Fibroblast of peridontal ligament (primary cell): ENCODE measurements at regions not wholly inside any gene's neighbourhood (a gene's known extent, or its start where the extent isn't known, plus 50 kb on each side); places are given as distances from the start of the nearest gene placed in this dataset.

Experiments used
- DNase-seq: peaks from one replicate; pipeline ENCODE4 v3.0.0-alpha.2; 2010; ENCODE audit errors: extremely low read depth

DNA sequence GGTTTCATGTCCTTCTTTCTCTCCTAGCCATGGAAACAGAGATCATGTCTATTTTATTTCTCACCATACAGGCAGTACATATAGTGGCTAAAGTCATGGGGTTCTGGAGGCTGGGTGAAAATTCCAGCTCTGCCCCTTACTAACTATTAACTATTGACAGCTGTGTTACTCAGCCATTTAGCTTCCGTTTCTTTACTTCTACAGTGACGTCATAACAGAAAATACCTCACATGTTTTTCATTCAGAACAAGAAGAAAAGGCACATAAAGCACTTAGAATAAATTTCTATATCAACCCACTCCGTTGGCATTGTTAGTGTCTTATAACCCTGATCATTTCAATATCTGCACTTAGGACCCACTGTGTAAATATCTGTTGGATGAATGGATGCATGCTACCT, 1506.9 kb upstream of the TMEM132C start:
- DNase-seq: no peak

DNA sequence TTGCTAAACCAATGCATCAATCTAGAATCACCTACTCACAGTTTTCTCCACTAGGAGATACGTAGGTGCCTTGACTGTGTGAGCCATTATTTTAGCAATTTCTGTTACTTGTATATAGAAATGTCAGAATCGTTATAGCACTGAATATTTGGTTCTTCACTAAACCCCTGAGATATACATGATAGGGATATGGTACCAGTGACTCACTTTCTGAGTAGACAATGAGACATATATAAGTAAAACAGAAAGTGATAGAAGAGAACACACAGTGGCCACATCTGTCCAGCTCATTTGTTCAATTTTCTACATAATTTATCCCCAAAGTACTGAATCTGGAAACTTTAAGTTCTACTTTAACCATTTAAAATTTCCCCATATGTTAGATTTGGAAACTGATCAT, 1505.5 kb upstream of the TMEM132C start:
- no peak for DNase-seq

DNA sequence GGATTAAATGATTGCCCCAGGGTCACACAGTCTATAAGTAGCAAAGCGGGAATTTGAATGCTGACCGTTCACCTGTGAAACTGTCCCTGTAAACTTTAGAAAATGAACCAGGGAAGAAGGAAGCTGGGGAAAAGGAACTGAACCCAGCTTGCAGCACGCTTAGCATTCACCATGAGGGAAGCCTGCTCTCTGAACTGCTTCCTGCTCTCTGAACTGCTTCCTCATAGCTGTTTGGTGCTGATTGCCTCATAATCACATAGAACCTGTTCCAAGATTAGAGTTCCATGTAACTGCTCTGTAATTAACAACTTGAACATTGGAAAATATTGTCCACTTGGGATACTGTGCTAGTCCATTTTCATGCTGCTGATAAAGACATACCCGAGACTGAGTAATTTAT, 1504.8 kb upstream of the TMEM132C start:
- DNase-seq: no peak

DNA sequence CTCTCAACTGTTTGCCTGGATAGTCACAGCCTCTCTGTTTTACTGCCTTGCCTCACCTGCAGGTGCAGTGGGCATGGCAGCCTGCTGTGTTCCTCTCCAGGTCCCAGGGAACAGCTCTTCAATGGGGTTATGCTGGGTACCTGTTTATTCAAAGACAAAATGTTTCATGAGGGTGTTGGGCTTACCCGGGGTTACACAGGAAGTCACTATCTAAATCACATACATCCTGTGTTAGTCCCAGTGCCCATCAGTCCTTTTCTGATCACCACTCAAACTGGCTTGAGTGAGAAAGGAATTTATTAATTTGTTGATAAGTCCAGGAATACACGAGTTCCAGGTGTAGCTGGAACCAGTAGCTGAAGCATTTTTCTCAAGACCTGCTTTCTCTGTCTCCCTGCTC, 1503.6 kb upstream of the TMEM132C start:
- no peak for DNase-seq

DNA sequence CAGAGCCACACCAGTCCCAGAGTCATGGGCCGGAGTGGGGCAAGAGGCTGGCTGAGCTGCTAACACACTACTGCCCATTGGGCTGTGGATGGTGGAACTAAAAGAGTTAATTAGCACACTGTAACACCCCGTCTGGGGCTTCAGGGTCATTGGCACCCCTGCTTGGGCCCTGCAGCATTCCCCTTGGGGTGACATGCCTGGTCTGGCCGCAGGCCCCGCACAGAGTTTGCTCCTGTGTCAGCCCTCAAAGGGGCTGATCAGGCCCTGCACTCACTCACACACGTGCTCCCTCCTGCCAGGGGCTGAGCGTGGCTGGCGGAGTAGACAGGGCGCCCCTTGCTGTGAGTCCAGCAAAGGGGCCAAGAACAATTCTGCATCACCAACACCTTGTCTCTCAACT, 1499.6 kb upstream of the TMEM132C start:
- DNase-seq: no peak

DNA sequence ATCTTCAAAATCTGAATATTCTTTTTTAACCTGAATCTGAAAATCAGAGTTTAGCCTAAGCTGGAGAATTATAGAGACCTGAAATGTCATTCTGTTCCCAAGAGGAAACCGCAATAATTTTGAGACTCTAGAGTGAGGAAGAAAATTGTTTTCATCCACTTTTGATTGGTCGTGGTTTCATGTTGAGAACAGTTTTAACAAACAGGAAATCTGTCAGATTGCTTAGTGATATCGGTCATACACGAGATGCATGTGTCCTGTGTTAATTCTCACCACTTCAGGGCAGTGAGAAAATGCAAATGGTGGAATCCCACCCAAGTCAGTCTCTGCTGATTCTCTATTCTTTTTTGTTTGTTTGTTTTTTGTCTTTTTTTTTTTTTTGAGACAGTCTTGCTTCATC, 1498.5 kb upstream of the TMEM132C start:
- DNase-seq: no peak

DNA sequence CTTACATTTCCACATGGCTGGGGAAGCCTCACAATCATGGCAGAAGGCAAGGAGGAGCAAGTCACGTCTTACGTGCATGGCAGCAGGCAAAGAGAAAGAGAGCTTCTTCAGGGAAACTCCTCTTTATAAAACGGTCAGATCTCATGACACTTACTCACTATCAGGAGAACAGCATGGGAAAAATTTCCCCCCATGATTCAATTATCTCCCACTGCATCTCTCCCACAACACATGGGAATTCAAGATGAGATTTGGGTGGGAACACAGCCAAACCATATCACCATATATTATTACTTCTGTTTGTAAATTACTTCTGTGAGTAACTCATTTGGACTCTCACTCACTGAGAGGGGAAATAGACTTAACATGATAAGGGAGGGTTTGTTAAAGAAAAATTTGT, 1496.8 kb upstream of the TMEM132C start:
- DNase-seq: no peak

DNA sequence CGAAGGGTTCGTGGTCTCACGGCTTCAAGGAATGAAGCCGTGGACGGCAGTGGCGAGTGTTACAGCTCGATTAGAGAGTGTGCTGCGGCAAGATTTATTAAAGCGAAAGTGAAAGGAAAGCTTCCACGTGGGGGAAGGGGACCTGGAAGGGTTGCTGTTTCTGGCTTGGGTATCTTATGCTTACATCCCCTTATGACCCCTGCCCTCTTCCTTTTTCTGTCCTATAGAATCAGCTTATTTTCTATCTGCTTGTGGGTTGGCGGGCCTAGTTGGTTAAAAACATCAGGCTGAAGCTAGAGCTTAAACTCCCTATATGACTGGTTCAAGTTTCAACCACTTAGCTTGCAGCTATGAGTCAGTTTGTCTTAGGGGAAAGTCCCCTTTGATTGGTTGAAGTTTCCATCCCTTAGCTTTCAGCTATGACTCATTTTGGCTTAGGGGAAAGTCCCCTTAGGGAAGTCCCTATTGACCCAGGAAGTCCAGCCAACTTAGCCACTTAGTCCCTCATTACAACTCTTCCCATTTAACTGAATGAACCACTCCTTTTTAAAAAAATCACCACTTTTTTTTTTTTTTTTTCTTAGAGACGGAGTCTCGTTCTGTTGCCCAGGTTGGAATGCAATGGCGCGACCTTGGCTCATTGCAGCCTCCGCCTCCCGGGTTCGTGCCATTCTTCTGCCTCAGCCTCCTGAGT, 1494.7 kb upstream of the TMEM132C start:
- peak; percentile 76 for DNase-seq

DNA sequence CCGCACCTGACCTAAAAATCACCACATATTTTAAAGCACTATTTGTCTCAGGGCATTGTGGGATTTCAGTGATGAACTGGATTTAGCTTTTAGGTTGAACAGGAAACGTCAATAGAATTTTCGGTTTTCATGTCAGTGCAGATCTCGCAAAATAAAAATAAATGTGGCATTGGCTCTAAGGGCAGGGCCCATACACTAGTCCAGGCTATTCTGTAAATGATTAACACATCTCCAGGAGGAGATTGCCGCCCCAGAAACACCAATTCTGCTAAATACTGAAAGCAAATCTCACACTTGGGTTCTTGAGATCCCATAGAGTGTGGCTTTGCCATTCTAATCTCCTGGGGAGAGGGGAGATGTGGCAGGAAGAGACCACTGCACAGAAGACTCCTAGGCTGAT, 1494.0 kb upstream of the TMEM132C start:
- no peak for DNase-seq

DNA sequence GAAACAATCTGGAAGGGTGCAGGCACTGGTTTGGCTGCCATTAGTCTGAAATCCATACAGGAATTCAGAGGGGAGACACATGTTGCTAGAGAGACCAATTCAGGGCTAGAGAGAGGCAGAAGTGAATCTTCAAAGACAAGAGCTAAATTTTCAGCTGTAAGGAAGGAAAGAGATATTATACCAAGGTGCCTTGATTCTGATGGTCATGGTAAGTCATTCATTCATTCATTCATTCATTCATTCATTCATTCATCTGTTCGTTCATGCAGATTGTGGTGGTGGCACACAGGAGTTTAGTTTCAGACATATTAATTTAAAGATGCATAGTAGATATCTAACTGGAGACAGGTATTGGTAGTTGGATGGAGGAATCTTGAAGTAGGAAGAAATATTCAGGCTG, 1493.5 kb upstream of the TMEM132C start:
- no peak for DNase-seq

DNA sequence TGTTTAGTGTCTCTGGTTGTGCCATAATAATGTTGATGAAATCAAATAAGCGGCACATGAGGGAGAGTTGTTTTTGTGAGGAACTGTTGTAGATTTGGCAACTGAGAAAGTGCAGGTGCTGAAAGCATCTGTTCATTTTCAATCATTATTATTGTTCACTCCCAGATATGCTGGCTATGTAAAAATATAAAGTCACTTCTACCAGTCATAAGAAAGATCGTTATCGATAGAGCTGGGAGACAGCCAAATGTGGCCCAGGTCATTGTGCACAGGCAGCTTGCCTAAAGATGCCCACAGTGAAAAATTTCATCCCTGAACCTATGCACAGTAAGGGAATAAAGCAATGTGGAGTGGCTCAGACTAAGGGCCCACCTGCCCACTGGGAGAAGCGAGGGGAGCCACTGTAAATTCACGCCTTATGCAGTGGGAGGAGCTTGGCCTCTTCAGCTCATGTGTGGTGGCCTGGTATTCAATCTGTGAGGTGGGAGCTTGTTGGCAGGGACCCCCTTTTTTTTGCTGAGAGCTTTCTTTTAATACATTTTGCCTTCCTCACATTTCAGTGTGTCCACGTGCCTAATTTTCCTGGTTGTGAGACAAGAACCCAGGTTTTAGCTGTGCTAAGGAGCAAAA, 1490.8 kb upstream of the TMEM132C start:
- no peak for DNase-seq

DNA sequence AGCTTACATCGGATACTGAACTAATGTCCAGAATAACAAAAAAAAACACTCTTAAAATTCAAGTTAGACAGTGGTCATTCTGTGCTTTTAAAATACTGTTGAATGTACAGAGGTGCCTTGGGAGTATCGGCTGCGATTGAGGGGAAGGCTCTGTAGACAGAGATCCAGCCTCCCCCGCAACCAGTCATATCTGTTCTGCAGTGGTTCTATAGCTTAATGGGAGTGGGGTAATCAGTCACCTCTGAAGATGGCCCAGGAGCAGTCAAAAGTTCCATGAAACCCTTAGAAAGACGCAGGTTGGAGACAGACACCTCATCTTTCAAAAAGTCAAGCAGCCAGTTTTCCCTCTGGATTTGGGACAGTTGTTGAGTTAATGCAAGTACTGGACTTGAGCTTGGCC, 1486.6 kb upstream of the TMEM132C start:
- DNase-seq: no peak

DNA sequence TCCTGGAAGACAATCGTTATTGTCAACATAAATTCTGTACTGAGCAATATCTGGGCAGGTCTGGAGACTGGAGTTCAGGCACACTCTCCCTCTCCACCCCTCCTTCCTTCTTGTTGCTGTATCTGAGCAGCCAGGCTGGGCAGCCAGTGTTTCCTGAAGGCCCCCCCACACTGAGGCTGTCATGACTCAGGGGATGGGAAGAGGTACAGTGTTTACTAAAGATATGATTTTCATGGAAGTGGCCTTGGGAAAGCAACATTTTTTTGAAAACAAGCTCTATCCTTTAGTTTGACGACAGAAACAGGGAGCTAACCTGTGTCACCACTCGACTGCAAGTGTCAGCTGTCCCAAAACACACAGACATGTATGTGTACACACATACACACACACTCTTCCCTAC, 1485.4 kb upstream of the TMEM132C start:
- no peak for DNase-seq

DNA sequence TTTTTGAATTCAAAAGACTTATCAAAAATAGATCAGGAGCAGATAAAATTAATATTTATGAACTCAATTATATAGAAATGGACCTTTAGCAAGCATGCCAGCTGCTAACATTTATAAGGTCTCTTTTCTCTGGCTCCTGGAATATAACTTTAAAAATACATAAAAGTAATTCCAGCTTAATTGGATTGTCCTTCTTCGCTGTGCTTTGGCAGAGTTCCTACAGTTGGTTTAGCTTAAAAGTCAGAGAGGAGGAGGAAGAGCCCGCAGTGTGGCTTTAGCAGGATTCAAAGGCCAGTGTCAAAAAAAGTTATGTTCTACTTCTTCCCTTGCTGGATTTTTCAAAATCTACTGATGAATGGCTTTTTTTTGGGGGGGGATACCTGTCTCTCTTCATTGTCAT, 1484.9 kb upstream of the TMEM132C start:
- no peak for DNase-seq

DNA sequence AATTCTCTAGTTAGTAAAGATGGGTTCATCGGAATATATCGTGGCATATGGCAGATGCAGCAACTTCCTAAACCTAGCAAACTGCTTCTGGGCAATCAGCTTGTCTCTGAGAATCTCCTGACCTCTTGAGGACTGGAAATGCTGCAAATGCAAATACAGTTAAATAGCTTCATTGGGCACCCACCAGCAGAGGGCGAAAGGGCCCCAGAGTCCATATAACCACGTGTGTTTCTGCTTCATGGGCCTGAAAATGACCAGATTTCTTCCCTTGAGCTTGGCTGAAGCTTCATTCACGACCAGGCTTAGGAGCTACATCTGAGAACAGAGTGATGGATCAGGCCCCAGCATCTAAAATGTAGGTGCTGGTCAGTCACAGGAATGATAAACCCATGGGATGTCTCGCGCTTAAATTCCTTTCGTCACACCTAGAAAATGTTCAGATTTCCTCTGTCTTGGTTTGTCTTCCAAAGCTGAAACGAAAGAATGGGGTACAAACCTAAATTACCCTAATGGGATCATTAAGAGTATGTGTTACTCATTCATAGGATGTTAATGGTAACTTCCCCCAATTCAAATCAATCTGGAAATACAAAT, 1482.5 kb upstream of the TMEM132C start:
- DNase-seq: peak; percentile 56

DNA sequence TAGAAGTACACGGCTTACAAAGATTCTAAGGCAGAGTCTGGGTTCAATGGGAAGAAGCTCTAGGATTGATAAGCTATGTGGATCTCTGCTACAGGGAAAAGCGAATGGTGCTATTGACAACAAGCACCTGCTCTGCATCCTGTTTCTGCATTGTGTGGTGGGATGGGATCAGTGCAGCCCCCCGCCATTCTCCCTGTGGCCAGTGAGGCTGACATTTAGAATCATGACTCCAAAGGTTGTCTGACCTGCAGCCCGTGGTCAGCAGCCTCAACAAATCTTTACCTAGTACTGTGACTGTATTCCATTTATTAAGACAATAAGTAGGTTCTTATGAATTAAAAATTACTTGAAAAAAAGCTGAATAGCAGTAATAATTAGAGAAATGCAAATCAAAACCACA, 1477.0 kb upstream of the TMEM132C start:
- no peak for DNase-seq

DNA sequence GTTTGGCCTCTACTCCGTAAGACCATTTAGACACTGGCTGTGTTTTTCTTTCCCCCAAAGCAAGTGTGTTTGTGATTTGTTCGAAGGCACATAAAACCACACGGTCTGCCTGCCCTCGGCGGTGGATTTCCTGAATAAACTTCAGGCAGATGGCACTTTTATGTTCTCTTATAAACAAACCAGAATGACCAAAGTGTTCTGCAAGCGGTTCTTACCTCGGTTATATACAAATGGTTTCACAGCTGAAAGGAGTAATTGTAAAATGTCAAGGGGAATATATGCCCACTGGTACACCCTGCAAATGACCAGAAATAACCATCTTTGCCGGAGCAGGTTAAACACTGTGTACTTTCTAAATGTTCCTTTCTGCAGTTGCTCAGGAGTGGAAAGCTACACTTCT, 1475.8 kb upstream of the TMEM132C start:
- DNase-seq: no peak

DNA sequence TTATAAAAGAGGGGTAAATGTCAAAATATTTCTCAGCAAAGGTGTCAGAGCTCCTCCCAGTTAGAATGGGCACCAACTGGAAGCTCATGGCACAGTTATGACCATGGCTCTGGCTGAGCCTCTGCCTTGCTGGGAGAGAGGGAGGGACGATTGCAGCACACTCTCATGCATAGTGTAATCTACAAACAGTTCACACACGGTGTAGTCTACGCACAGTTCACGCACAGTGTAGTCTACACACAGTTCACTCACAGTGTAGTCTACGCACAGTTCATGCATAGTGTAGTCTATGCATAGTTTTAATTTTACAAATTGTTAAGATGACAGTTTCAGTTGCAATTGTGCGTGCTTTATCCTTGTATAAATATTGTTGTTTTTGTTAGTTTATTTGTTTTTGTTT, 1474.6 kb upstream of the TMEM132C start:
- DNase-seq: no peak

DNA sequence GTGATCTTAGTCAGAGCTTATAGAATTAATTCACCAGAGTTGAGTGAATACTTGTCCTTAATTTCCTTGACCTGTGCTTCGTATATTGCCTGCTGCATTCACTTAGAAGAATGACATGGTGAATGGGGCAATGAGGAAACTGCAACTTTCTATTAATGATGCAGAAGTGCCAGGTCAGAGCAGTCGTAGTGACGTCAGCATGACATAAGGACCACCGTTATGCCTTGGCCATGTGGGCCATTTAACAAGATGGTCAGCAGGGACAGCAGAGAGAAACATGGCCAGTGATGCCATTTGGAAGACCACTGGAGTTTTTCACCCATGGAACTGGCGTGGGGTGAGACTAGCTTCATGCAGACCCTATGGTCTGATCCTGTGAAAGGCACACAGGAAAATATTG, 1469.4 kb upstream of the TMEM132C start:
- no peak for DNase-seq

DNA sequence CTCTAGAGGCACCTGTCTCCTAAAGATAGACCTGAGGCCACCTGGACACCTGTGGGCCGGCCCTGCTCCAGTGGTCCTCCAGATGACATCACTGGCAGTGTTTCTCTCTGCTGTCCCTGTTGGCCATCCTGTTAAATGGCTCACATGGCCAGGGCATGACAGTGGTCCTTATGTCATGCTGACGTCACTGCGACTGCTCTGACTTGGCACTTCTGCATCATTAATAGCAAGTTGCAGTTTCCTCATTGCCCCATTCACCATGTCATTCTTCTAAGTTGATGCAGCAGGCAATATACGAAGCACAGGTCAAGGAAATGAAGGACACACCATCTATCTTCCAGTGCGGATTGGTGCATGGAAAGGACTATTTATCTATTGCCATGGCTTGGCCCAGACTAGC, 1468.5 kb upstream of the TMEM132C start:
- DNase-seq: no peak

DNA sequence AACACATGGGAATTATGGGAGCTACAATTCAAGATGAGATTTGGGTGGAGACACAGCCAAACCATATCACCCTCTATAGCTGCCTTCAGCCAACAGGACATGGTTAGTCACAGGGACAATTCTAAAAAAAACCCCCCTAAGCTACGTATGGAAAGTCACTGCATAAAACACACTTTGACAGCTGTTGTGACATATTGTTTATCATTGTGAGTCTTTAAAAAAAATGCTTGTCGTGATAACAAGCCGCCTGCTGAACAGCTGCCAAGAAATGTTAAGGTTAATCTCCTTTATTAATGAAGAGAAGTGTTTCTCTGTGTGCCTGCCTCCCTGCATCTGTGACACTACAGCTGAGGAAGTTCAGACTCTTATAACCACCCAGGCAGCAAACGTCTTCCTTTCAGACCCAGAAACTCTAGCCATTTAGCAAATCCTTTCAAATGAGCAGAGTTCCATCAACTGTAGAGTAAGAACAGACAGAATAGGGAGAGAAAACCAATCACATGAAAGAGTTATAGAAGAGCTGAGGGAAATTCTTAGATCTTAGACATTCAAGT, 1459.6 kb upstream of the TMEM132C start:
- no peak for DNase-seq

DNA sequence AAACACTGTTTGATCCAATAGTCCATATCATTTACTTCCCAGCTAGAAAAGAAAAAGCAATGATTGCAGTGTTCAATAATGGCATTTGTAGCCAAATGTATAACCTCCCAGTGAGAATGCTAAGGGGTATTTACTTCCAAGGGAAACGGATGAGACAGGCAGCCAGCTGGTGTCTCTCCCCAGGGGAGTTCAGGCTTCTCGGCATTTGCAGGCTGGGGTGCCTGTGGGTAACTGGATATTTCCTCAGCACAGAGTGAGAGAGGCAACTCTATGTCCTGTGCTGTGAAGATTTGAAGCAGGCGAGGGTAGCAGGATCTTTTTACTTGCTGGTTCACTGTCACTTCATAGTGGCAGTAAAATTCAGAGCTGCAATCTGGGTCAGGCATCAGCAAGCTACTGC, 1455.6 kb upstream of the TMEM132C start:
- DNase-seq: no peak

DNA sequence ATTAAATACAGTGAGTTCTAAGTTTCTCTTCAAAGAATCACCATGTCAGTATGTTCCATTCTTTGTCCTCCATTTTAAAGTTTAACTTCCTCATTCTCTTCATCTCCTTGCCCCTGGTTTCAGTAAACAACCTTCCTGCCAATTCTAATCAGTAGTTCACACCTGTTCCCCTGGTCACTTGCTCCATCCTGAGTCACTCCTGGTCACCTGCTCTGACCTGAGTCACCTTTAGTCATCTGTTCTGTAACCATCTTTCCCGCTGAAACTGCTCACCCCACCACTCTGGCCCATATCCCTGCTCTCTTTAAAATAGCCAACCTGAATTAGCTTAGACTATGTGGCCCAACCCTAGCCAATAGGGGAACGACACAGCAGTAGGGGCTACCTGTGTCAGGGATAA, 1447.4 kb upstream of the TMEM132C start:
- DNase-seq: no peak
